Limb (tissue), 2 donors: ENCODE measurements at regions not wholly inside any gene's neighbourhood (a gene's known extent, or its start where the extent isn't known, plus 50 kb on each side); places are given as distances from the start of the nearest gene placed in this dataset.
"Not testable (repeated sequence)": the region's sequence is repeated elsewhere in the genome, so short reads cannot be mapped to it uniquely, and the experiment has no call there.

Experiments used
- DNase-seq, 2 donors: peaks; one replicate each; pipeline ENCODE4 v3.0.0-alpha.2; 2016; ENCODE audit errors: extremely low spot score in 2 of 2

- DNase-seq: no peak
Measured at GRCh38 chr9:1910269-1910811, 104.8 kb upstream of the SMARCA2 start.

- DNase-seq: no peak
Measured at GRCh38 chr9:1913631-1914330, 101.4 kb upstream of the SMARCA2 start.

- DNase-seq: no peak
Measured at GRCh38 chr9:1916095-1916494, 99.1 kb upstream of the SMARCA2 start.

- no peak for DNase-seq
Measured at GRCh38 chr9:1916655-1917054, 98.5 kb upstream of the SMARCA2 start.

DNA sequence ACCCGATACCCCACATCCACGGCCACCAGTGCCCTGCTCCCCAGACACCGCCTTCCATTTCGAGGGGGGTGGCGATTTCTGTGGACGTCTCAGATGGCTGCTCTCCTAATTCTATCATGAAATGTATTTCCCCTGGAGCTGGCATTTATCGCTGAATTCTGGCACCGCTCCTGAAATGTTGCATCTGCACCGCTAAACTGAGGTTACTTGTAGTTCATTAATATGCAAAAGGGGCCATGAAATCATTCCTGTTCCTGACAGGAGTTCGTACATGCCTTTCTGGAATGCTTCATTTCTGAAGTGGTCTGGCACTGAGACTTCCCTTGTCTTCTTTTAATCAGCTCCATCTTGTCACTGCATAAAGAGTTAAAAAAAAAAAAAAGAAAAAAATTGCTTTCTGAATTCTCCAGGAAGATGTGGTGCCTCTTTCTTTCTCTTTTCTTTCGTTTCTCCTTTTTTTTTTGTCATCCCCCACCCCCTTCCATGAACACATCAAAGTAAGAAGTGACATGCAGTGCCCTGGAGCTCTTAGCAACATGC, 97.7 kb upstream of the SMARCA2 start:
- no peak for DNase-seq

- no peak for DNase-seq
Measured at GRCh38 chr9:1918108-1918507, 97.0 kb upstream of the SMARCA2 start.

DNA sequence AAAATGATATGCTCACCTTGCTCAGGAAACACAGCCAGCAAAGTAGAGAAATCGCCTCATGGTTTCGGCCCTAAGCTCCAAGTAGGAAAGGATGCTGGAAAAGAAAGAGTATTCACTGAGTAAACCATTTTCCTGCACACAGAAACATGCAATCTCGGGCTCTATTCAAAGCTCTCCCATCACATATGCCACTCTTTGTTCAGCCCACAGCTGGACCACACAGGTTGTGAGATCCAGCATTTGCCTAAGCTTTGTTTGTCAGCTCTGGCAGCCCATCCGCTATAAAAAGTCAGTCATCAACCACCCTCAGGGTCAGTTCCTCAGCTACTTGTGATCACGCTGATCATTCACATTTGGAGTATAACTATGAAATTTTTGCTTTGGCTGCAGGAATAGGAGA, 96.5 kb upstream of the SMARCA2 start:
- DNase-seq: no peak

- DNase-seq: no peak
Measured at GRCh38 chr9:1919229-1919628, 95.9 kb upstream of the SMARCA2 start.

DNA sequence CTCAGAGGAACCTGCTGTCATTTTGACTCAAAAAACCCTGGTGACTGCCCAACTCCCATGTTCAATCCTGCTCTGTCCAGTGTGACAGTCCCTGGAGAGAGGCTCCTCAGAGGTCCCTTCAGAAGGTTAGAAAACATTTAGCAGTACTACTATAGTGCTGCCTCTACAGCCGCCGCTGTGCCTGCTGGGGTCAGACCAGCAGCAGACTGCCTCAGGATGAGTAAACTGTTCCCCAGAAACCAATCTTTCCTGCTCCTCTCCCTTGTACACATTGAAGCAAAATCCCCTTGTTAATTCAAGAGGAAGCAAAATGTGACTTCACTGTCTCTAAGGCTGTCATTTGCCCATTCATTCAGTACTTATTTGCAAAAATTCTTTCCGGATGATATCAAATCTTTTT, 94.8 kb upstream of the SMARCA2 start:
- no peak for DNase-seq

DNA sequence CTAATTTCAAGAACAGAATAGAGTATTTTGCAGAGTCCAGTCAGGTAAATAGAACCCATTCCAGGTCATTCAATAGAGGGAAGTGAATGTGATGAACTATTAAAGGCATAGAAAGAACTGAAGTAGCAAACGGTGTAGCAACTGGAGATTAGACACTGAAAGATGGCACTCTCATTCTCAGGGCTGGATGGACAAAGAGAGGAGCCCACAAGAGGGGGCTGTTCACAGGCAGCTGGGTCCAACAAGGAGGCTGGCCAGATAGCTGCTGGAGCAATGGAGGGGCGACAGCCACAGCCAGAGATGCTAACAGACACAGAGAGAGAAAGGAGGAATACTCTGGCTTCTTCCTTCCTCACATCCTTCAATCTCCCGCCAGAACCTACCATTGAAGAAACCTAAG, 93.1 kb upstream of the SMARCA2 start:
- DNase-seq: no peak

GRCh38 chr9:1927546-1927945, 87.6 kb upstream of the SMARCA2 start:
- DNase-seq: no peak

- DNase-seq: no peak
Measured at GRCh38 chr9:1929134-1929533, 86.0 kb upstream of the SMARCA2 start.

- DNase-seq: no peak
Measured at GRCh38 chr9:1929722-1930244, 85.4 kb upstream of the SMARCA2 start.

DNA sequence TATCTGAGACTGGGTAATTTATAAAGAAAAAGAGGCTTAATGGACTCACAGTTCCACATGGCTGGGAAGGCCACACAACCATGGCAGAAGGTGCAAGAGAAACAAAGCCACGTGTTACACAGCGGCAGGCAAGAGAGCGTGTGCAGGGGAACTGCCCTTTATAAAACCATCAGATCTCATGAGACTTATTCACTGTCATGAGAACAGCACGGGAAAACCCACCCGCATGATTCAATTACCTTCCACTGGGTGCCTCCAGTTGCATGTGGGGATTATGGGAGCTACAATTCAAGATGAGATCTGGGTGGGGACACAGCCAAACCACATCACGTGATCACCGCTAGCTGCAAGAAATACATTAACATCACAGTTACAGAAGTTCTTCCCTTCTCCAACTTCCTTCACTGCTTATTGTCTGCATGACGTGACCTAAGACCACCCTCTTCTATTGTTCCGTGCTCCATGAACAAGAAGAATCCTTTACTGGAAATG, 84.9 kb upstream of the SMARCA2 start:
- DNase-seq: not testable (repeated sequence)

GRCh38 chr9:1938135-1938534, 77.0 kb upstream of the SMARCA2 start:
- no peak for DNase-seq

GRCh38 chr9:1938675-1939170, 76.4 kb upstream of the SMARCA2 start:
- DNase-seq: no peak

DNA sequence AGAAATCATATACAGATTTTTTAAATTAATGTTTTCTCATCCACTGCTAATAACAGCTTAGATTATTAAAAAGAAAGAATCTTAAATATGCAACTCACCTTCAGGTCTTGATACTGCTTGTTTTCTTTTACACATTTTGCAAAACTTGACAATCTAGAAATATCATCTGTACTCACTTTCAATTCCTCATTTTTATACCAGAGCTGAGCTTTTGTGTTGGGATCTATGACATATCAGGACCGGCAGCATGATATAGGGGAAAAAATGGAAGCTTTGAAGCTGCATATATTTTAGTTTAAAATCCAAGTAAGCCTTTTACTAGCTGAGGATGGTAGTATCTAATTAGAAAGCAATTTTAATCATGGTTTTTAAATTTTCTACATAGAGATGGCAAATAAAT, 75.7 kb upstream of the SMARCA2 start:
- DNase-seq: no peak

- DNase-seq: no peak
Measured at GRCh38 chr9:1939926-1940368, 75.2 kb upstream of the SMARCA2 start.

DNA sequence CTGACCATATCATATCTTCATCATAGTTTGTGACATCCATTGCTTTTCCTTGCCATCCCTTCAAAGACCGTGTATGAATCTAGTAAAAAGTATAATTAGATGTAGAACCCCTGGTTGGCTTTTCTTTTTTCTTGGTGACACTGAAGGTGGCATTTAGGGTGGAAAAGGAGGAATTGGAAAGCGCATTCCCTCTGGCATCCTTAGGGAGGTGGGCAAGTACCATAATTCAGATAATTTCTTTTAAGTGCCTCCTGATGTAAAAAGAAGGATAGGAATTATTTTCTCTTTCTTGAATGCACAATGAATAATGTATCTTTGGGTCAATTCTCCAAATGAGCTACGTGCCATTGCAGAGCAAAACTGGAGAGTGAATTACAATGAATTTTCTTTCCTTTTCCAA, 73.2 kb upstream of the SMARCA2 start:
- DNase-seq: no peak

GRCh38 chr9:1946526-1947283, 68.4 kb upstream of the SMARCA2 start:
- no peak for DNase-seq

- DNase-seq: no peak
Measured at GRCh38 chr9:1947438-1947837, 67.7 kb upstream of the SMARCA2 start.

DNA sequence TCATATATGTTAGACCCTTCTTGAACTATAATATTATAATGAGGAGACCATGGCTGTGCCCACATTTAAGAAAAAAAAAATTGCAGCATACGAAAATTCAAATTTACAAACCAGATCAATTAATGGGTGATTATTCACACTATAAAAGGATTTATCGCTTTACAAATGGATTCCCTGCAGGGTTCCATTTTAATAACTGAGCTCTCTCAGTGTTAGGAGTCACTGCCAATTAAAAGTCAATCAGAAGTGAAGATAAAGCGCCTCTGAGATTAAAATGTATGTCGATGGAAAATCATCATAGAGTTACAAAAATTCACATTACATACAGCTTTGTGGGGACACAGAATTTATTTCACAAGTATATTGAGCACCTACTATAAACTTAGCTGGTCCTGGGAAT, 66.6 kb upstream of the SMARCA2 start:
- no peak for DNase-seq
